Activated CD8-positive, alpha-beta T cell treated with anti-CD3 and anti-CD28 coated beads for 36 hours (primary cell): ENCODE measurements at regions not wholly inside any gene's neighbourhood (a gene's known extent, or its start where the extent isn't known, plus 50 kb on each side); places are given as distances from the start of the nearest gene placed in this dataset.
A peak's percentile ranks its signal among the peaks of the same experiment; 100 is the strongest.

Source experiments
- ATAC-seq: fragments of 200-7000 bp; cut with Tn5 transposase; one replicate; pipeline ENCODE4 v1.10.0; 2021; ENCODE audit warnings: mild to moderate bottlenecking, moderate library complexity
- CTCF ChIA-PET: fragments of 350-600 bp; sonication (Branson Sonifier 250); formaldehyde crosslinking; loops from one replicate; lab custom pipeline; 2021; ENCODE audit warnings: antibody characterized with exemption; lab: Charles Lee
- POLR2A ChIA-PET: fragments of 350-600 bp; sonication (Branson Sonifier 250); formaldehyde crosslinking; loops from one replicate; lab custom pipeline; 2021; ENCODE audit warnings: antibody characterized with exemption; lab: Charles Lee
- DNase-seq: peaks from one replicate; pipeline ENCODE4 v3.0.0-alpha.2; 2020
- H3K27ac Mint-ChIP-seq: one replicate; pipeline ENCODE4 v1.8.0; 2021; ENCODE audit warnings: mild to moderate bottlenecking, mixed read lengths
- H3K27me3 Mint-ChIP-seq: one replicate; pipeline ENCODE4 v1.8.0; 2021; ENCODE audit warnings: mixed read lengths
- H3K36me3 Mint-ChIP-seq: one replicate; pipeline ENCODE4 v1.8.0; 2021; ENCODE audit warnings: low read depth, mixed read lengths
- H3K4me1 Mint-ChIP-seq: one replicate; pipeline ENCODE4 v1.8.0; 2021; ENCODE audit warnings: low read depth, mixed read lengths
- H3K4me3 Mint-ChIP-seq: one replicate; pipeline ENCODE4 v1.8.0; 2021; ENCODE audit warnings: mild to moderate bottlenecking, moderate library complexity, mixed read lengths
- H3K9me3 Mint-ChIP-seq: one replicate; pipeline ENCODE4 v1.8.0; 2021; ENCODE audit warnings: mixed read lengths
- CTCF ChIP-seq: fragments of 200-600 bp; IDR thresholded peaks from one replicate; pipeline ENCODE4 v1.8.0; 2022; ENCODE audit warnings: antibody characterized with exemption, mild to moderate bottlenecking
- intact Hi-C: fragments of 100-400 bp; cut with micrococcal nuclease; formaldehyde crosslinking; loops from one replicate; pipeline ENCODE4 v1.10.0; 2022

DNA sequence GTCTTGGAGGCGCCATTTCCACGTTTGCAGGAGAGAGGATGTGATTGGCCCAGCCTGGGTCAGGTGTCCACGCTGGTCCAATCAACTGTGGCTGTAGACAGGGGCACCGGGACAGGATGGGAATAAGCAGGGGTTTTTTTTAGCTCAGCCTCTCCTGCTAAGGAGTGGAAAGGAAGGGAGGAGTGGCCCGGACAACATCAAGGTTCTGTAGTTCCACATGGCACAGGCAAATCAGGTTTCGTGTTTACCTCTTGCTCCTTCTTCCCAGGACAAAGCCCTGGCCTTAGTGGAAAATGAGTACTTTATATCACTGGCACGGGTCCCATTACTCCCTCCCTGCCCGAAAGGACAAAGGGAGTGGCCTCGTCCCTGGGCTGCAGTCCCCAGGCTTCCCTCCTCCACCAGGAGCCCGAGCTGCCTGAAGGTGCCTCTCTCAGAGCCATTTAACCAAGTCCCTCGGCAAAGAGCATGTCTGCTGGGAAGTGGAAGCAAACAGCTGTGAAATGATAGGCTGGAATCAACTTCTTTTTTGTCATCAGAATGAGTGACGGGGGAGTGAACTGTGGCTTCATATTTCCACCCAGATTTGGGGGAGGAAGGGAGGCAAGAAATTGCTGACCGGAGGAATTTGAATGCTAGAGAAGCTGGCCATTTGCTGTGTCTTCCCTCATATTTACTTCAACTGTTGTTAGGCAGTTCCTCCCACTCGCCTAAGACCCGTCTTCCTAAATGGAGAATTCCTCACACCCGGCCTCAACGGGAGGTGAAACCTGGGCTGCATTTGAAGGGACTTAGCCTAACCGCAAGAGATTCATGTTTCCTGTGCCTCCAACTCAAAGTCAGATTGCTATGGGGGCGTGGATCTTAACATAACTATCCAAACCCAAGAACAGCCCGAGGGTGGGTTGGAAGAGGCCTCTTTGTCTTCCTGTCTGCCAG lies 84.9 kb upstream of the SLC44A3 start:
- intact Hi-C loops, result no loop called here
- DNase-seq (peak; percentile 23), ATAC-seq (peak; percentile 39)
- H3K27ac Mint-ChIP-seq, result no peak overlapping the region
- H3K27me3 Mint-ChIP-seq, result peaks cover 12% of the 10 kb centered on the region
- H3K36me3 Mint-ChIP-seq, result no peaks in the 10 kb centered on the region
- POLR2A ChIA-PET, result no interaction called here
- TF ChIP-seq CTCF, result no peak
- peaks cover 10% of the 10 kb centered on the region for H3K4me1 Mint-ChIP-seq
- CTCF ChIA-PET, result no interaction called here
- H3K4me3 Mint-ChIP-seq, result no peak overlapping the region
- no peaks in the 10 kb centered on the region for H3K9me3 Mint-ChIP-seq

- no peak overlapping the region for H3K4me3 Mint-ChIP-seq
- H3K27me3 Mint-ChIP-seq, result peaks cover 11% of the 10 kb centered on the region
- H3K9me3 Mint-ChIP-seq, result no peaks in the 10 kb centered on the region
- TF ChIP-seq CTCF, result no peak
- no peak for DNase-seq
- no peaks in the 10 kb centered on the region for H3K36me3 Mint-ChIP-seq
- ChIA-PET CTCF (no interaction called here), POLR2A (no interaction called here)
- no peak for ATAC-seq
- H3K27ac Mint-ChIP-seq, result no peak overlapping the region
- intact Hi-C loops, result no loop called here
- H3K4me1 Mint-ChIP-seq, result peaks cover 8% of the 10 kb centered on the region
Observed at GRCh38 chr1:94731891-94732290, 88.3 kb upstream of the SLC44A3 start.

DNA sequence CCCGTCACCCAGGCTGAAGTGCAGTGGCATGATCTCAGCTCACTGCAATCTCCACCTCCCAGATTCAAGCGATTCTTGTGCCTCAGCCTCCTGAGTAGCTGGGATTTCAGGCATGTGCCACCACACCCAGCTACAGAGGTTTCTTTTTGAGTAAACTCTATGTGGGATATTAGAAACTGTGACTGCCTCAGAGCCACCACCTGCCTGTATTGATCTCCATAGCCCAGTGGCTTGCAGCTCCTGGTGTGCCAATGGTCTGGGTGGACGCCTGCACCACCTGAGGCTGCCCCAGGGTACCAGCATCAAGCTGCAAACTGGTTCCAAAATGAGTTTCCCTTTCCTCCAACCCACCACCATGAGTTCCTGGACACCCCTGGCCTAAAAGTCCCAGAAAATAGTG lies 89.7 kb upstream of the SLC44A3 start:
- ATAC-seq, result no peak
- Mint-ChIP-seq H3K27me3 (peaks cover 8% of the 10 kb centered on the region), H3K4me1 (peaks cover 3% of the 10 kb centered on the region), H3K36me3 (no peaks in the 10 kb centered on the region), H3K9me3 (no peaks in the 10 kb centered on the region), H3K27ac (no peak overlapping the region), H3K4me3 (no peak overlapping the region)
- no peak for TF ChIP-seq CTCF
- DNase-seq, result no peak
- CTCF ChIA-PET, result no interaction called here
- POLR2A ChIA-PET, result no interaction called here
- intact Hi-C loops, result no loop called here

DNA sequence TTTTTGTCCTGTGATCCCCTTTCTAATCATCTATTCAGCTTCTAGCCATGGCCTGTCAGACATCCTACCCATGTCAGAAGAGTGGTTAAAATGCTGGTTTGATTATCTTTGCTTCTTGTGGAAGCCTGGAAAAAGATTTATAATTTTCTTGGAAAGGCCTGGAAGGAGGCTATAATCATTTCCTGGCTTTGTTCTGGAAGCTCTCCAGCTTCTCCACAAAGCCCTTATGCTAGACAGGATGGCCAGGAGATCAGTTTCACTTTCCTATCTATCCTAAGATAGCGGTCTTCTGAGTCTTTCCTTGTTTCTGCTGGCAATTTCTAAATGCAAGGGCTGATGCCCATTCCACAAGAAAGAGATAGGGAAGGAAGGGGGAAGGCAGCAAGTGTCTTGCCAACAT lies 90.9 kb upstream of the SLC44A3 start:
- no peaks in the 10 kb centered on the region for H3K9me3 Mint-ChIP-seq
- intact Hi-C loops, result no loop called here
- no peaks in the 10 kb centered on the region for H3K4me1 Mint-ChIP-seq
- no peaks in the 10 kb centered on the region for H3K36me3 Mint-ChIP-seq
- H3K4me3 Mint-ChIP-seq, result no peak overlapping the region
- CTCF ChIA-PET, result interaction anchor here (1.0 kb wide), 1 partner anchor 267 kb away, joined by 3 read pairs; no protein-coding TSS in a partner anchor
- no peak overlapping the region for H3K27ac Mint-ChIP-seq
- no peak for TF ChIP-seq CTCF
- POLR2A ChIA-PET, result no interaction called here
- DNase-seq (no peak), ATAC-seq (no peak)
- peaks cover 8% of the 10 kb centered on the region for H3K27me3 Mint-ChIP-seq
